AG20443 (cell line): ENCODE measurements at regions not wholly inside any gene's neighbourhood (a gene's known extent, or its start where the extent isn't known, plus 50 kb on each side); places are given as distances from the start of the nearest gene placed in this dataset.
"Not testable (repeated sequence)": the region's sequence is repeated elsewhere in the genome, so short reads cannot be mapped to it uniquely, and the experiment has no call there.

Experiments used
- DNase-seq: peaks from one replicate; pipeline ENCODE4 v3.0.0; 2012; ENCODE audit warnings: low spot score, mixed read lengths

- DNase-seq: peak; percentile 91
These were observed 637.1 kb downstream of the UTRN start for GRCh38 chr6:144922120-144922722.

- not testable (repeated sequence) for DNase-seq
These were observed 637.8 kb downstream of the UTRN start for GRCh38 chr6:144922771-144923490.

GRCh38 chr6:144923491-144923787 is 638.3 kb downstream of the UTRN start:
- not testable (repeated sequence) for DNase-seq

GRCh38 chr6:144928847-144929246 is 643.7 kb downstream of the UTRN start:
- DNase-seq: no peak

- DNase-seq: no peak
These were observed 644.1 kb downstream of the UTRN start for GRCh38 chr6:144929262-144929661.

- peak; percentile 53 for DNase-seq
These were observed 646.3 kb downstream of the UTRN start for GRCh38 chr6:144931172-144932035.

GRCh38 chr6:144932621-144933020 is 647.5 kb downstream of the UTRN start:
- DNase-seq: no peak

GRCh38 chr6:144935181-144935580 is 650.0 kb downstream of the UTRN start:
- no peak for DNase-seq

- no peak for DNase-seq
These were observed 650.5 kb downstream of the UTRN start for GRCh38 chr6:144935661-144936060.

GRCh38 chr6:144936764-144937163 is 651.6 kb downstream of the UTRN start:
- peak; percentile 32 for DNase-seq

GRCh38 chr6:144939921-144940320 is 654.8 kb downstream of the UTRN start:
- DNase-seq: peak; percentile 27

- DNase-seq: no peak
These were observed 659.0 kb downstream of the UTRN start for GRCh38 chr6:144944106-144944505.

- no peak for DNase-seq
These were observed 662.4 kb downstream of the UTRN start for GRCh38 chr6:144947398-144947976.

- DNase-seq: no peak
These were observed 666.7 kb downstream of the UTRN start for GRCh38 chr6:144951730-144952437.

- DNase-seq: no peak
These were observed 667.5 kb downstream of the UTRN start for GRCh38 chr6:144952456-144953240.

- DNase-seq: peak; percentile 77
These were observed 668.6 kb downstream of the UTRN start for GRCh38 chr6:144953552-144954240.

- DNase-seq: no peak
These were observed 669.1 kb downstream of the UTRN start for GRCh38 chr6:144954241-144954556.

- DNase-seq: no peak
These were observed 670.3 kb downstream of the UTRN start for GRCh38 chr6:144955392-144955791.

GRCh38 chr6:144955859-144956258 is 670.7 kb downstream of the UTRN start:
- DNase-seq: no peak

GRCh38 chr6:144956697-144957096 is 671.6 kb downstream of the UTRN start:
- DNase-seq: not testable (repeated sequence)
